GM18909 (cell line): ENCODE measurements at regions not wholly inside any gene's neighbourhood (a gene's known extent, or its start where the extent isn't known, plus 50 kb on each side); places are given as distances from the start of the nearest gene placed in this dataset.
A peak's percentile ranks its signal among the peaks of the same experiment; 100 is the strongest.

Experiments
- ATAC-seq: cut with Tn5 transposase; IDR thresholded peaks from one replicate; pipeline ENCODE4 v1.9.1; 2021; ENCODE audit warnings: mild to moderate bottlenecking; ENCODE audit not compliant: unreplicated experiment, poor library complexity

DNA sequence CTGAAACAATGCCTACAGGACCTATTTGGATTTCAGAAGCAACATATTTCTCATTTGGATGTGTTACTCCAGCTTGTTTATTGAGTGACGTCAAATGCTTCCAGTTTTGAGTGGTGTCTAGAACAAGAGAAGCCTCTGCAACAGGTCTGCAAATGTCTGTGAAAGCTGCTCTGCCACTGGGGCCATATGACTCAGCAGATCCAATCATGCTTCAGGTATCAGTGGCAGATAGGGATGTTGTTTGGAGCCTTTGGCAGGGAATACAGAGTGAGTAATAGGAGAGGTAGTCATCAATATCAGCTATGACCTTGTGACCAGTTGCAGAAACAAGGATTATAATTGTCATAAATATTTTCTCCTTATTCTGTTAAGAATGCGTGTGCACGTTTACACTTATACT, 141.1 kb upstream of the ZXDA start:
- ATAC-seq = no peak

DNA sequence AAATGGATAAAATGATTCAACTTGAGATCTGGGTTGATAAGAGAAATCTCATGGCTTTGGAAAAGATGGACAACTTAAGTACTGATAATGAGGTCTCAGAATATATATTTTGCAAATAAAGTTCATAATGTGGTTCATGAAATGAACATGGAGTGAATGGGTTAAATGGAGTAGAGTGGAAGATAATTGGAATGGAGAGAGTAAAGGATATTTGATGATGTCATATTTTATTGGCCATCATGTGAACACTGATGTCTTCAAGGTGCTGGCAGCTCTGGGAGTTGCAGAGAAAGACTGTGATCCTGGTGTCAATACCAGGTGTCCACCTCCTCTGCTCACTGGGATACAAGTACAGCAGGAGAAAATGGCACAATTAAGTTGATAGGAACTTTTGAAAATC, 133.9 kb upstream of the ZXDA start:
- no peak for ATAC-seq

DNA sequence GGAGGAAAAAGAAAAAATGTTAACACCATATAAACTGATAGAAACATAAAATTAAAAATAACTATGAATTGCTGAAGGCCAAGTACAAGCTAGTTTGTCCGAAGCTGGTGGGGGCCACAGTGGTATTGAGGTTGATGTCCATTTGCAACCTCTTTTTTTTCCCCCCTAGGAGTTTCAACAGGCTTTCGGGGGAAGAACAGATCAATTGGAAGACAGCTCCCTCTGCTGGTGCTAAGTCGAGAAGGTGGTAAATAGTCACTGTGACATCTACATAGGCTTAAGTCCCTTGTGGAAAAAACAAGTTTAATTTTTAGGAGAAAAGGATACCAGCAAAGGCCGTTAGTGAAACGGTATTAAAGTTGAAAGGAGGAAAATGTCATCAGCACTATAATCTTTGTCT, 115.7 kb upstream of the ZXDA start:
- ATAC-seq = peak; percentile 47

DNA sequence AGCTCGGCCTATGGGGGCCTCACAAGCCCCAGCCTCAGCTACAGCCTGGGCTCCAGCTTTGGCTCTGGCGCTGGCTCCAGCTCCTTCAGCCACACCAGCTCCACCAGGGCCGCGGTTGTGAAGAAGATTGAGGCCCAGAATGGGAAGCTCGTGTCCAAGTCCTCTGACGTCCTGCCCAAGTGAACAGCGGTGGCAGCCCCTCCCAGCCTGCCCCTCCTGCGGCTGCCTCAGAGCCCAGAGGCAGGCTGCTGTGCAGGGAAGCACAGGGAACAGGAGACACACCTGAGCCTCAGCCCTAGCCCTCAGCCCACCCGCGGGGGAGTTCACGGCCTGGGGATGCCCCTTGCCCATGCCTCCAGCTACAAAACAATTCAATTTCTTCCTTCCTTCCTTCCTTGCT, 75.7 kb upstream of the ZXDA start:
- ATAC-seq = no peak

DNA sequence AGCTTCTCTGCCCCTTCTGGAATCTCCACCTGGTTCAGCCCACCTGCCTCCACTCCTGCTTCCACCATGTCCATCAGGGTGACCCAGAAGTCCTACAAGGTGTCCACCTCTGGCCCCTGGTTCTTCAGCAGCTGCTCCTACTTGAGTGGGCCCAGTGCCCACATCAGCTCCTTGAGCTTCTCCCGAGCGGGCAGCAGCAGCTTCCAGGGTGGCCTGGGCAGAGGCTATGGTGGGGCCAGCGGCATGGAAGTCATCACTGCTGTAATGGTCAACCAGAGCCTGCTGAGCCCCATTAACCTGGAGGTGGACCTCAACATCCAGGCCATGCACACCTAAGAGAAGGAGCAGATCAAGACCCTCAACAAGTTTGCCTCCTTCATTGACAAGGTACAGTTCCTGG, 74.4 kb upstream of the ZXDA start:
- ATAC-seq = no peak

DNA sequence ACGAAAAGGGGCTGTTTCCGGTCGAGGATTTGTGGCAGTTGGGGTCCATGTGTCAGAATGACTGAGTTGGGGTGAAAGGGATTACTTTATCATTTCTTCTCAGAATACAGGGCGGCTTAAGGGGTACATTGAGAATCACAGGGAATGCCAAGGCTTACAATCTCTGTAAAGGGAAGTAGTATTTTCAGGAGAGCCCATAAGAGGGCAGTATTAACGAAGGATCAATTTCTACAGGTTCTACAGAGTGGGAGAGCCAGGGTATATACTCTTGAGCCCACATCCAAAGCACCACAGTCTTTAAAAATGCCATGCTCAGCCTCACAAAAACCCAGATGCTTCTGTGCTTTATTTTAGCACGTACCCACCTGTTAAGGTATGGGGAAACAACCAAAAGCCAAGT, 67.7 kb upstream of the ZXDA start:
- no peak for ATAC-seq

DNA sequence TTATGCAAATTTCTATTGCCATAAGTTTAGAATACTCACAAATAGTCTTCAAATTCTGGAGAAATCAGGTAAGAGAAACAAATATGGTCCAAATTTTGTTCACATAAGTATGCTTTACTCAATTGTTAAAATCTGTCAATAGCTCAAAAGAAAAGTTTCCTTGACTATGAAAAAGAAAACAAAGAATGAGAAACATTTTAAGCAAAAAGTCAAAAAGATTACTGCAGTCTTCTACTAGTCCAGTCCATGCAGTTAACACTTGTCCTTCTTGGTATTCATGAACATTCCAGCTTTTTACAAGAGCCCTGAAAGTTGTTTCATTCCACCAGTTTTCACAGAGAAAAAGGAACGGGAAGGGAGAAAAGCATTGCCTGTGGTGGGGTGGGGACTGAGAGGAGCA, 54.7 kb upstream of the ZXDA start:
- ATAC-seq = no peak
